WTC11 (cell line): ENCODE measurements at regions not wholly inside any gene's neighbourhood (a gene's known extent, or its start where the extent isn't known, plus 50 kb on each side); places are given as distances from the start of the nearest gene placed in this dataset.

Experiments used
- GABPB1 ChIP-seq: sonication (generic); formaldehyde crosslinking; IDR thresholded peaks from 2 replicates; pipeline ENCODE4 v1.8.1; 2023; ENCODE audit warnings: mild to moderate bottlenecking, missing genetic modification reagents
- SMAD3 ChIP-seq: sonication (generic); formaldehyde crosslinking; IDR thresholded peaks from 2 replicates; pipeline ENCODE4 v1.8.0; 2022; ENCODE audit warnings: missing genetic modification reagents, mild to moderate bottlenecking, borderline replicate concordance
- TF ChIP-seq, protein P1 (sequence below): sonication (generic); formaldehyde crosslinking; IDR thresholded peaks from 2 replicates; pipeline ENCODE4 v1.8.1; 2023; ENCODE audit warnings: mild to moderate bottlenecking, missing genetic modification reagents, moderate library complexity
- TF ChIP-seq, protein P2 (sequence below): sonication (generic); formaldehyde crosslinking; IDR thresholded peaks from 2 replicates; pipeline ENCODE4 v1.8.0; 2022; ENCODE audit warnings: missing genetic modification reagents
- TF ChIP-seq, protein P3 (sequence below): sonication (generic); formaldehyde crosslinking; IDR thresholded peaks from 2 replicates; pipeline ENCODE4 v1.8.1; 2023; ENCODE audit warnings: mild to moderate bottlenecking, missing genetic modification reagents, moderate library complexity
- TF ChIP-seq, protein P4 (sequence below): sonication (generic); formaldehyde crosslinking; IDR thresholded peaks from 2 replicates; pipeline ENCODE4 v1.8.0; 2022; ENCODE audit warnings: mild to moderate bottlenecking, missing genetic modification reagents
- TF ChIP-seq, protein P5 (sequence below): fragments of 200-600 bp; IDR thresholded peaks from 2 replicates; pipeline ENCODE4 v1.8.0; 2022; ENCODE audit warnings: antibody characterized with exemption
- TF ChIP-seq, protein P6 (sequence below): fragments of 250-450 bp; sonication (Bioruptor Pico); IDR thresholded peaks from 2 replicates; pipeline ENCODE4 v2.1.2; 2022; ENCODE audit warnings: mild to moderate bottlenecking, moderate library complexity

DNA sequence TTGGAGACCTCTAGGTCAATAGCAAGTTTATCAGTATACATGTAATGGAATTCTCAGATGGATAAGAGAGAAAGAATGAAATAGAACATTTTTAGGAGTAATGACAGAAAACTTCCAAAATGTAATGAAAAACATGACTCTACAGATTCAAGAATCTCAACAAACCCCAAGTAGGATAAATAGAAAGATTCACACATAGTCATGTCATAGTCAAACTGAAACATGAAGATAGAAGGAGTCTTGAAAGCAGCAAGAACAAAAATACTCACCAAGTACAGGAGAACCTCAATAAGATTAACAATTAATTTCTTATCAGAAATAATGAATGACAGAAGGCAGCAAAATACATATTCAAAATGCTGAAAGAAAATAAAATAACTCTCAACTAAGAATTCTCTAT, 164.5 kb downstream of the SPATA31D1 start:
- TF ChIP-seq, protein P1, sequence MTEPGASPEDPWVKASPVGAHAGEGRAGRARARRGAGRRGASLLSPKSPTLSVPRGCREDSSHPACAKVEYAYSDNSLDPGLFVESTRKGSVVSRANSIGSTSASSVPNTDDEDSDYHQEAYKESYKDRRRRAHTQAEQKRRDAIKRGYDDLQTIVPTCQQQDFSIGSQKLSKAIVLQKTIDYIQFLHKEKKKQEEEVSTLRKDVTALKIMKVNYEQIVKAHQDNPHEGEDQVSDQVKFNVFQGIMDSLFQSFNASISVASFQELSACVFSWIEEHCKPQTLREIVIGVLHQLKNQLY (CRISPR knock-in tag), result no peak
- TF ChIP-seq, protein P2, sequence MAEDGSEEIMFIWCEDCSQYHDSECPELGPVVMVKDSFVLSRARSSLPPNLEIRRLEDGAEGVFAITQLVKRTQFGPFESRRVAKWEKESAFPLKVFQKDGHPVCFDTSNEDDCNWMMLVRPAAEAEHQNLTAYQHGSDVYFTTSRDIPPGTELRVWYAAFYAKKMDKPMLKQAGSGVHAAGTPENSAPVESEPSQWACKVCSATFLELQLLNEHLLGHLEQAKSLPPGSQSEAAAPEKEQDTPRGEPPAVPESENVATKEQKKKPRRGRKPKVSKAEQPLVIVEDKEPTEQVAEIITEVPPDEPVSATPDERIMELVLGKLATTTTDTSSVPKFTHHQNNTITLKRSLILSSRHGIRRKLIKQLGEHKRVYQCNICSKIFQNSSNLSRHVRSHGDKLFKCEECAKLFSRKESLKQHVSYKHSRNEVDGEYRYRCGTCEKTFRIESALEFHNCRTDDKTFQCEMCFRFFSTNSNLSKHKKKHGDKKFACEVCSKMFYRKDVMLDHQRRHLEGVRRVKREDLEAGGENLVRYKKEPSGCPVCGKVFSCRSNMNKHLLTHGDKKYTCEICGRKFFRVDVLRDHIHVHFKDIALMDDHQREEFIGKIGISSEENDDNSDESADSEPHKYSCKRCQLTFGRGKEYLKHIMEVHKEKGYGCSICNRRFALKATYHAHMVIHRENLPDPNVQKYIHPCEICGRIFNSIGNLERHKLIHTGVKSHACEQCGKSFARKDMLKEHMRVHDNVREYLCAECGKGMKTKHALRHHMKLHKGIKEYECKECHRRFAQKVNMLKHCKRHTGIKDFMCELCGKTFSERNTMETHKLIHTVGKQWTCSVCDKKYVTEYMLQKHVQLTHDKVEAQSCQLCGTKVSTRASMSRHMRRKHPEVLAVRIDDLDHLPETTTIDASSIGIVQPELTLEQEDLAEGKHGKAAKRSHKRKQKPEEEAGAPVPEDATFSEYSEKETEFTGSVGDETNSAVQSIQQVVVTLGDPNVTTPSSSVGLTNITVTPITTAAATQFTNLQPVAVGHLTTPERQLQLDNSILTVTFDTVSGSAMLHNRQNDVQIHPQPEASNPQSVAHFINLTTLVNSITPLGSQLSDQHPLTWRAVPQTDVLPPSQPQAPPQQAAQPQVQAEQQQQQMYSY (CRISPR knock-in tag), result no peak
- TF ChIP-seq, protein P3, sequence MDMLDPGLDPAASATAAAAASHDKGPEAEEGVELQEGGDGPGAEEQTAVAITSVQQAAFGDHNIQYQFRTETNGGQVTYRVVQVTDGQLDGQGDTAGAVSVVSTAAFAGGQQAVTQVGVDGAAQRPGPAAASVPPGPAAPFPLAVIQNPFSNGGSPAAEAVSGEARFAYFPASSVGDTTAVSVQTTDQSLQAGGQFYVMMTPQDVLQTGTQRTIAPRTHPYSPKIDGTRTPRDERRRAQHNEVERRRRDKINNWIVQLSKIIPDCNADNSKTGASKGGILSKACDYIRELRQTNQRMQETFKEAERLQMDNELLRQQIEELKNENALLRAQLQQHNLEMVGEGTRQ, result no peak
- TF ChIP-seq, protein P4, sequence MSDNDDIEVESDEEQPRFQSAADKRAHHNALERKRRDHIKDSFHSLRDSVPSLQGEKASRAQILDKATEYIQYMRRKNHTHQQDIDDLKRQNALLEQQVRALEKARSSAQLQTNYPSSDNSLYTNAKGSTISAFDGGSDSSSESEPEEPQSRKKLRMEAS (CRISPR knock-in tag), result no peak
- TF ChIP-seq, protein P5, sequence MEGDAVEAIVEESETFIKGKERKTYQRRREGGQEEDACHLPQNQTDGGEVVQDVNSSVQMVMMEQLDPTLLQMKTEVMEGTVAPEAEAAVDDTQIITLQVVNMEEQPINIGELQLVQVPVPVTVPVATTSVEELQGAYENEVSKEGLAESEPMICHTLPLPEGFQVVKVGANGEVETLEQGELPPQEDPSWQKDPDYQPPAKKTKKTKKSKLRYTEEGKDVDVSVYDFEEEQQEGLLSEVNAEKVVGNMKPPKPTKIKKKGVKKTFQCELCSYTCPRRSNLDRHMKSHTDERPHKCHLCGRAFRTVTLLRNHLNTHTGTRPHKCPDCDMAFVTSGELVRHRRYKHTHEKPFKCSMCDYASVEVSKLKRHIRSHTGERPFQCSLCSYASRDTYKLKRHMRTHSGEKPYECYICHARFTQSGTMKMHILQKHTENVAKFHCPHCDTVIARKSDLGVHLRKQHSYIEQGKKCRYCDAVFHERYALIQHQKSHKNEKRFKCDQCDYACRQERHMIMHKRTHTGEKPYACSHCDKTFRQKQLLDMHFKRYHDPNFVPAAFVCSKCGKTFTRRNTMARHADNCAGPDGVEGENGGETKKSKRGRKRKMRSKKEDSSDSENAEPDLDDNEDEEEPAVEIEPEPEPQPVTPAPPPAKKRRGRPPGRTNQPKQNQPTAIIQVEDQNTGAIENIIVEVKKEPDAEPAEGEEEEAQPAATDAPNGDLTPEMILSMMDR, result no peak
- TF ChIP-seq SMAD3 (CRISPR knock-in tag) (no peak), GABPB1 (CRISPR knock-in tag) (no peak)
- TF ChIP-seq, protein P6, sequence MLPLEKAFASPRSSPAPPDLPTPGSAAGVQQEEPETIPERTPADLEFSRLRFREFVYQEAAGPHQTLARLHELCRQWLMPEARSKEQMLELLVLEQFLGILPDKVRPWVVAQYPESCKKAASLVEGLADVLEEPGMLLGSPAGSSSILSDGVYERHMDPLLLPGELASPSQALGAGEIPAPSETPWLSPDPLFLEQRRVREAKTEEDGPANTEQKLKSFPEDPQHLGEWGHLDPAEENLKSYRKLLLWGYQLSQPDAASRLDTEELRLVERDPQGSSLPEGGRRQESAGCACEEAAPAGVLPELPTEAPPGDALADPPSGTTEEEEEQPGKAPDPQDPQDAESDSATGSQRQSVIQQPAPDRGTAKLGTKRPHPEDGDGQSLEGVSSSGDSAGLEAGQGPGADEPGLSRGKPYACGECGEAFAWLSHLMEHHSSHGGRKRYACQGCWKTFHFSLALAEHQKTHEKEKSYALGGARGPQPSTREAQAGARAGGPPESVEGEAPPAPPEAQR, result no peak
